ENCODE measurements at regions not wholly inside any gene's neighbourhood (a gene's known extent, or its start where the extent isn't known, plus 50 kb on each side); places are given as distances from the start of the nearest gene placed in this dataset.
A peak's percentile ranks its signal among the peaks of the same experiment; 100 is the strongest.

GRCh38 chr1:232385221-232385620, 244.7 kb downstream of the SIPA1L2 start:
- peak; percentile 97 for ATAC-seq (ENCODE audit: low read depth)
- H3K4ac ChIP-seq (ENCODE audit: low read depth, low read length) = peak overlapping the region; percentile 66
- POLR2A ChIA-PET (ENCODE audit: unreplicated experiment) = no interaction called here
- no peak overlapping the region for H4K8ac ChIP-seq (ENCODE audit: low read depth in 2 of 2, low read length in 2 of 2)
- H2AK9ac ChIP-seq (replicated peaks; ENCODE audit: low read depth, low read length, poor library complexity) = peak overlapping the region; percentile 21
- no peak overlapping the region for H3K4me2 ChIP-seq (ENCODE audit: low read depth, low read length)
- no peaks in the 10 kb centered on the region for H3K36me3 ChIP-seq (ENCODE audit: control insufficient read depth, insufficient read depth, low read length)
- no peaks in the 10 kb centered on the region for H3K79me1 ChIP-seq (ENCODE audit: low read depth in 1 of 2, low read length in 2 of 2)
- peaks cover 6% of the 10 kb centered on the region for H3K9me1 ChIP-seq (ENCODE audit: insufficient read depth, low read length)
- TF ChIP-seq FOS (IDR thresholded peaks at IDR 0.05; ENCODE audit: low read depth, low read length) (0 out of 2 replicates have a peak, but pooled peaks have one; percentile 10), BHLHE40 (IDR thresholded peaks at IDR 0.05; ENCODE audit: low read depth, low read length) (no peak), RAD21 (IDR thresholded peaks at IDR 0.05; ENCODE audit: low read length) (peak; percentile 22; the same call in 1 of the 2 replicates)
- intact Hi-C loops (cut with micrococcal nuclease) (no loop called here), dilution Hi-C loops (cut with HindIII; ENCODE audit: low sequenced_read_pairs, unreplicated experiment) (no loop called here), in situ Hi-C loops (cut with MboI; ENCODE audit: low sequenced_read_pairs) (no loop called here)
- peak; percentile 83 for DNase-seq
- H3K27ac ChIP-seq (ENCODE audit: insufficient read depth, low read length) = no peak overlapping the region
- H3K27me3 ChIP-seq (ENCODE audit: control insufficient read depth, insufficient read depth, low read length) = no peaks in the 10 kb centered on the region
- H3K4me1 ChIP-seq (ENCODE audit: control insufficient read depth, insufficient read depth, low read length) = peaks cover 5% of the 10 kb centered on the region; the same call in 1 of the 2 replicates
- H4K91ac ChIP-seq (ENCODE audit: insufficient read depth, low read depth, low read length) = no peak overlapping the region
- H3K18ac ChIP-seq (ENCODE audit: low read depth, low read length) = no peak overlapping the region
- H3K23ac ChIP-seq (ENCODE audit: low read depth, low read length) = no peak overlapping the region
- no CpG with 5 or more reads among the region's 10 CpGs for WGBS, 2 experiments (ENCODE audit: extremely low coverage in 2 of 2, insufficient read length in 1 of 2)
- no peak overlapping the region for H2AK5ac ChIP-seq (ENCODE audit: low read depth, low read length)
- H3K4me3 ChIP-seq (ENCODE audit: insufficient read depth, low read depth, low read length) = no peak overlapping the region
- H2BK120ac ChIP-seq (ENCODE audit: low read depth, low read length) = no peak overlapping the region; the same call in 1 of the 2 replicates
- CTCF ChIA-PET = no interaction called here
- H4K5ac ChIP-seq (ENCODE audit: low read depth, low read length) = no peak overlapping the region
- H2AFZ ChIP-seq (replicated peaks; ENCODE audit: low read length, poor library complexity) = peak overlapping the region; percentile 36
- no peak overlapping the region for H3K9ac ChIP-seq (ENCODE audit: low read depth, low read length)
- no TSS peak for BruUV-seq (replicated peaks)
- no peaks in the 10 kb centered on the region for H3K9me3 ChIP-seq (ENCODE audit: control insufficient read depth, insufficient read depth, low read length)
- H3K56ac ChIP-seq (ENCODE audit: extremely low read depth, insufficient read depth, low read length) = no peak overlapping the region
- no peak overlapping the region for H2BK15ac ChIP-seq (ENCODE audit: low read depth, low read length)
- no peak overlapping the region for H2BK20ac ChIP-seq (ENCODE audit: low read depth, low read length)
- no peak overlapping the region for H2BK5ac ChIP-seq (ENCODE audit: low read depth, low read length, poor library complexity, severe bottlenecking)
- 0 out of 2 replicates have a peak overlapping the region, but pooled peaks have one; percentile 34 for H3K14ac ChIP-seq (replicated peaks; ENCODE audit: low read depth, low read length)
- H4K20me1 ChIP-seq (ENCODE audit: insufficient read depth, low read length) = no peaks in the 10 kb centered on the region

All from IMR-90 (cell line).